GM23338 (cell line): ENCODE measurements at regions not wholly inside any gene's neighbourhood (a gene's known extent, or its start where the extent isn't known, plus 50 kb on each side); places are given as distances from the start of the nearest gene placed in this dataset.

Experiments
- ATAC-seq: fragments of 200-7000 bp; cut with Tn5 transposase; 3 replicates; pipeline ENCODE4 v1.9.1; 2020
- DNase-seq: peaks from one replicate; pipeline ENCODE4 v3.0.0-alpha.2; 2015; ENCODE audit warnings: low spot score
- H2AFZ ChIP-seq: fragments of 200-600 bp; sonication (generic); 2 replicates; pipeline ENCODE4 v1.8.0; 2016; ENCODE audit warnings: antibody characterized with exemption, mild to moderate bottlenecking, moderate library complexity
- H3F3A ChIP-seq: fragments of 200-600 bp; sonication (generic); replicated peaks from 2 replicates; pipeline ENCODE4 v1.8.0; 2017; ENCODE audit warnings: antibody characterized with exemption, mixed run types, low read depth
- H3K27ac ChIP-seq: fragments of 200-600 bp; sonication (generic); 2 replicates; pipeline ENCODE4 v1.6.1; 2016; ENCODE audit warnings: low read depth
- H3K27me3 ChIP-seq: fragments of 200-600 bp; sonication (generic); 2 replicates; pipeline ENCODE4 v1.8.0; 2016; ENCODE audit warnings: mild to moderate bottlenecking, mixed run types, moderate library complexity; ENCODE audit not compliant: insufficient read depth
- H3K36me3 ChIP-seq: fragments of 200-600 bp; sonication (generic); 2 replicates; pipeline ENCODE4 v1.8.0; 2016; ENCODE audit warnings: mild to moderate bottlenecking; ENCODE audit not compliant: insufficient read depth
- H3K4me1 ChIP-seq: fragments of 200-600 bp; sonication (generic); 2 replicates; pipeline ENCODE4 v1.8.0; 2016; ENCODE audit warnings: mild to moderate bottlenecking, moderate library complexity; ENCODE audit not compliant: insufficient read depth
- H3K4me2 ChIP-seq: fragments of 200-600 bp; sonication (generic); 2 replicates; pipeline ENCODE4 v1.7.1; 2017; ENCODE audit warnings: mixed run types
- H3K4me3 ChIP-seq: fragments of 200-600 bp; sonication (generic); 2 replicates; pipeline ENCODE4 v1.6.1; 2016; ENCODE audit warnings: mixed run types
- H3K79me2 ChIP-seq: fragments of 200-600 bp; sonication (generic); replicated peaks from 2 replicates; pipeline ENCODE4 v1.8.0; 2017; ENCODE audit warnings: mild to moderate bottlenecking; ENCODE audit not compliant: insufficient read depth
- H3K9me2 ChIP-seq: fragments of 200-600 bp; sonication (generic); 2 replicates; pipeline ENCODE4 v1.8.0; 2017; ENCODE audit not compliant: insufficient read depth
- H4K20me1 ChIP-seq: fragments of 200-600 bp; sonication (generic); replicated peaks from 2 replicates; pipeline ENCODE4 v1.8.0; 2017; ENCODE audit warnings: mild to moderate bottlenecking; ENCODE audit not compliant: insufficient read depth
- H3K27ac Mint-ChIP-seq: 2 replicates; pipeline ENCODE4 v1.8.0; 2020; ENCODE audit warnings: inconsistent platforms, mild to moderate bottlenecking, moderate library complexity, mixed read lengths
- H3K27me3 Mint-ChIP-seq: 3 replicates; pipeline ENCODE4 v1.8.0; 2022; ENCODE audit warnings: low read depth, mild to moderate bottlenecking, moderate library complexity, mixed read lengths, inconsistent platforms; ENCODE audit not compliant: insufficient read depth, poor library complexity
- H3K36me3 Mint-ChIP-seq: 3 replicates; pipeline ENCODE4 v1.8.0; 2021; ENCODE audit warnings: low read depth, mild to moderate bottlenecking, inconsistent platforms, moderate library complexity, mixed read lengths
- H3K4me1 Mint-ChIP-seq: 3 replicates; pipeline ENCODE4 v1.8.0; 2020; ENCODE audit warnings: mild to moderate bottlenecking, inconsistent platforms, mixed read lengths
- H3K4me3 Mint-ChIP-seq: 3 replicates; pipeline ENCODE4 v1.8.0; 2021; ENCODE audit warnings: moderate library complexity, mild to moderate bottlenecking, inconsistent platforms, mixed read lengths
- H3K9me3 Mint-ChIP-seq: 3 replicates; pipeline ENCODE4 v1.8.0; 2020; ENCODE audit warnings: moderate library complexity, mild to moderate bottlenecking, inconsistent platforms, mixed read lengths
- CREB1 ChIP-seq: fragments of 250-450 bp; sonication (Bioruptor Pico); IDR thresholded peaks from 2 replicates; pipeline ENCODE4 v1.5.0; 2020; ENCODE audit warnings: low read depth, mild to moderate bottlenecking, moderate library complexity
- EZH2 ChIP-seq: fragments of 200-600 bp; sonication (generic); IDR thresholded peaks from one replicate; pipeline ENCODE4 v1.8.0; 2017; ENCODE audit warnings: antibody characterized with exemption, mild to moderate bottlenecking, low read depth; ENCODE audit not compliant: unreplicated experiment
- EZH2phosphoT487 ChIP-seq: fragments of 200-600 bp; sonication (generic); IDR thresholded peaks from one replicate; pipeline ENCODE4 v1.8.1; 2018; ENCODE audit warnings: antibody characterized with exemption; ENCODE audit not compliant: unreplicated experiment
- JUNB ChIP-seq: IDR thresholded peaks from one replicate; pipeline ENCODE4 v1.6.1; 2016; ENCODE audit warnings: antibody characterized with exemption; ENCODE audit not compliant: unreplicated experiment
- NANOG ChIP-seq: IDR thresholded peaks from 2 replicates; pipeline ENCODE4 v1.6.1; 2016; ENCODE audit warnings: antibody characterized with exemption, borderline replicate concordance
- POLR2AphosphoS5 ChIP-seq: IDR thresholded peaks from 2 replicates; pipeline ENCODE4 v1.6.1; 2016; ENCODE audit warnings: antibody characterized with exemption, low read depth
- STAT1 ChIP-seq: IDR thresholded peaks from one replicate; pipeline ENCODE4 v1.6.1; 2016; ENCODE audit warnings: antibody characterized with exemption; ENCODE audit not compliant: unreplicated experiment
- ZNF114 ChIP-seq: fragments of 250-450 bp; sonication (Bioruptor Pico); IDR thresholded peaks from 2 replicates; pipeline ENCODE4 v1.5.0; 2020; ENCODE audit warnings: mild to moderate bottlenecking, moderate library complexity
- ZNF331 ChIP-seq: fragments of 250-450 bp; sonication (Bioruptor Pico); IDR thresholded peaks from 2 replicates; pipeline ENCODE4 v1.5.0; 2020; ENCODE audit warnings: low read depth, mild to moderate bottlenecking, moderate library complexity
- TF ChIP-seq, protein P1 (sequence below): IDR thresholded peaks from 2 replicates; pipeline ENCODE4 v1.6.1; 2016; ENCODE audit warnings: antibody characterized with exemption
- TF ChIP-seq, protein P2 (sequence below): IDR thresholded peaks from one replicate; pipeline ENCODE4 v1.6.1; 2018; ENCODE audit warnings: antibody characterized with exemption; ENCODE audit not compliant: unreplicated experiment
- TF ChIP-seq, protein P3 (sequence below): fragments of 250-450 bp; sonication (Bioruptor Pico); IDR thresholded peaks from 2 replicates; pipeline ENCODE4 v1.5.0; 2020; ENCODE audit warnings: mild to moderate bottlenecking, moderate library complexity
- TF ChIP-seq, protein P4 (sequence below), 2 experiments: fragments of 200-600 bp in 1 of 2; sonication (generic) in 1 of 2; conservative IDR thresholded peaks; 2 replicates each; pipeline versions ENCODE4 v1.5.1 to v1.6.1; 2016 to 2017; ENCODE audit warnings: antibody characterized with exemption in 2 of 2, low read depth in 2 of 2, mild to moderate bottlenecking in 2 of 2, moderate library complexity in 1 of 2

DNA sequence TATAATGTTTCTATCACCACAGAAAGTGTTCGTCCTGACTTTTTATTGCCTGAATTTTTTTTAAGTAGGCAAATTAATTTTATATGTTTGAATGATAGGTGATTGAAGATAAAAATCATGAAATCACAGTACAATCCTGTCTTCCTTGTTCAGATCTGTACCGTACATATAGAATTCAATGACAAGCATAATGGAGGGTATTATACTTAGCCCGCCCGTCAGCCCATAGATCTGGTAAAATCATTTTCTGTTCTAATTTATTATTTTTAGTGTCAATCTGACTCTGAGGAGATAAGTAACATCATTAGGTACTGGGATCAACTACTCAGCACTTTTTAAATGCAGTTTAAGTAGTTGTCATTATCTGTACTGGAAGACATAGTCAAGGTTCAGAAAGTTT is 269.9 kb downstream of the NR2F2 start:
- Histone ChIP-seq H3K27ac (no peak overlapping the region), H3K4me1 (no peaks in the 10 kb centered on the region), H3K4me3 (no peak overlapping the region), H3K4me2 (no peak overlapping the region), H2AFZ (no peak overlapping the region), H3K27me3 (no peaks in the 10 kb centered on the region), H3K79me2 (no peaks in the 10 kb centered on the region), H3K9me2 (no peaks in the 10 kb centered on the region), H3K36me3 (no peaks in the 10 kb centered on the region), H3F3A (no peaks in the 10 kb centered on the region), H4K20me1 (no peaks in the 10 kb centered on the region)
- TF ChIP-seq JUNB (no peak), STAT1 (no peak), ZNF331 (CRISPR knock-in tag) (no peak), POLR2AphosphoS5 (no peak), ZNF114 (CRISPR knock-in tag) (no peak), CREB1 (CRISPR knock-in tag) (no peak), EZH2phosphoT487 (no peak), NANOG (no peak), EZH2 (no peak)
- TF ChIP-seq, protein P1, sequence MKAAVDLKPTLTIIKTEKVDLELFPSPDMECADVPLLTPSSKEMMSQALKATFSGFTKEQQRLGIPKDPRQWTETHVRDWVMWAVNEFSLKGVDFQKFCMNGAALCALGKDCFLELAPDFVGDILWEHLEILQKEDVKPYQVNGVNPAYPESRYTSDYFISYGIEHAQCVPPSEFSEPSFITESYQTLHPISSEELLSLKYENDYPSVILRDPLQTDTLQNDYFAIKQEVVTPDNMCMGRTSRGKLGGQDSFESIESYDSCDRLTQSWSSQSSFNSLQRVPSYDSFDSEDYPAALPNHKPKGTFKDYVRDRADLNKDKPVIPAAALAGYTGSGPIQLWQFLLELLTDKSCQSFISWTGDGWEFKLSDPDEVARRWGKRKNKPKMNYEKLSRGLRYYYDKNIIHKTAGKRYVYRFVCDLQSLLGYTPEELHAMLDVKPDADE: no peak
- TF ChIP-seq, protein P2, sequence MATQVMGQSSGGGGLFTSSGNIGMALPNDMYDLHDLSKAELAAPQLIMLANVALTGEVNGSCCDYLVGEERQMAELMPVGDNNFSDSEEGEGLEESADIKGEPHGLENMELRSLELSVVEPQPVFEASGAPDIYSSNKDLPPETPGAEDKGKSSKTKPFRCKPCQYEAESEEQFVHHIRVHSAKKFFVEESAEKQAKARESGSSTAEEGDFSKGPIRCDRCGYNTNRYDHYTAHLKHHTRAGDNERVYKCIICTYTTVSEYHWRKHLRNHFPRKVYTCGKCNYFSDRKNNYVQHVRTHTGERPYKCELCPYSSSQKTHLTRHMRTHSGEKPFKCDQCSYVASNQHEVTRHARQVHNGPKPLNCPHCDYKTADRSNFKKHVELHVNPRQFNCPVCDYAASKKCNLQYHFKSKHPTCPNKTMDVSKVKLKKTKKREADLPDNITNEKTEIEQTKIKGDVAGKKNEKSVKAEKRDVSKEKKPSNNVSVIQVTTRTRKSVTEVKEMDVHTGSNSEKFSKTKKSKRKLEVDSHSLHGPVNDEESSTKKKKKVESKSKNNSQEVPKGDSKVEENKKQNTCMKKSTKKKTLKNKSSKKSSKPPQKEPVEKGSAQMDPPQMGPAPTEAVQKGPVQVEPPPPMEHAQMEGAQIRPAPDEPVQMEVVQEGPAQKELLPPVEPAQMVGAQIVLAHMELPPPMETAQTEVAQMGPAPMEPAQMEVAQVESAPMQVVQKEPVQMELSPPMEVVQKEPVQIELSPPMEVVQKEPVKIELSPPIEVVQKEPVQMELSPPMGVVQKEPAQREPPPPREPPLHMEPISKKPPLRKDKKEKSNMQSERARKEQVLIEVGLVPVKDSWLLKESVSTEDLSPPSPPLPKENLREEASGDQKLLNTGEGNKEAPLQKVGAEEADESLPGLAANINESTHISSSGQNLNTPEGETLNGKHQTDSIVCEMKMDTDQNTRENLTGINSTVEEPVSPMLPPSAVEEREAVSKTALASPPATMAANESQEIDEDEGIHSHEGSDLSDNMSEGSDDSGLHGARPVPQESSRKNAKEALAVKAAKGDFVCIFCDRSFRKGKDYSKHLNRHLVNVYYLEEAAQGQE: no peak
- TF ChIP-seq, protein P3, sequence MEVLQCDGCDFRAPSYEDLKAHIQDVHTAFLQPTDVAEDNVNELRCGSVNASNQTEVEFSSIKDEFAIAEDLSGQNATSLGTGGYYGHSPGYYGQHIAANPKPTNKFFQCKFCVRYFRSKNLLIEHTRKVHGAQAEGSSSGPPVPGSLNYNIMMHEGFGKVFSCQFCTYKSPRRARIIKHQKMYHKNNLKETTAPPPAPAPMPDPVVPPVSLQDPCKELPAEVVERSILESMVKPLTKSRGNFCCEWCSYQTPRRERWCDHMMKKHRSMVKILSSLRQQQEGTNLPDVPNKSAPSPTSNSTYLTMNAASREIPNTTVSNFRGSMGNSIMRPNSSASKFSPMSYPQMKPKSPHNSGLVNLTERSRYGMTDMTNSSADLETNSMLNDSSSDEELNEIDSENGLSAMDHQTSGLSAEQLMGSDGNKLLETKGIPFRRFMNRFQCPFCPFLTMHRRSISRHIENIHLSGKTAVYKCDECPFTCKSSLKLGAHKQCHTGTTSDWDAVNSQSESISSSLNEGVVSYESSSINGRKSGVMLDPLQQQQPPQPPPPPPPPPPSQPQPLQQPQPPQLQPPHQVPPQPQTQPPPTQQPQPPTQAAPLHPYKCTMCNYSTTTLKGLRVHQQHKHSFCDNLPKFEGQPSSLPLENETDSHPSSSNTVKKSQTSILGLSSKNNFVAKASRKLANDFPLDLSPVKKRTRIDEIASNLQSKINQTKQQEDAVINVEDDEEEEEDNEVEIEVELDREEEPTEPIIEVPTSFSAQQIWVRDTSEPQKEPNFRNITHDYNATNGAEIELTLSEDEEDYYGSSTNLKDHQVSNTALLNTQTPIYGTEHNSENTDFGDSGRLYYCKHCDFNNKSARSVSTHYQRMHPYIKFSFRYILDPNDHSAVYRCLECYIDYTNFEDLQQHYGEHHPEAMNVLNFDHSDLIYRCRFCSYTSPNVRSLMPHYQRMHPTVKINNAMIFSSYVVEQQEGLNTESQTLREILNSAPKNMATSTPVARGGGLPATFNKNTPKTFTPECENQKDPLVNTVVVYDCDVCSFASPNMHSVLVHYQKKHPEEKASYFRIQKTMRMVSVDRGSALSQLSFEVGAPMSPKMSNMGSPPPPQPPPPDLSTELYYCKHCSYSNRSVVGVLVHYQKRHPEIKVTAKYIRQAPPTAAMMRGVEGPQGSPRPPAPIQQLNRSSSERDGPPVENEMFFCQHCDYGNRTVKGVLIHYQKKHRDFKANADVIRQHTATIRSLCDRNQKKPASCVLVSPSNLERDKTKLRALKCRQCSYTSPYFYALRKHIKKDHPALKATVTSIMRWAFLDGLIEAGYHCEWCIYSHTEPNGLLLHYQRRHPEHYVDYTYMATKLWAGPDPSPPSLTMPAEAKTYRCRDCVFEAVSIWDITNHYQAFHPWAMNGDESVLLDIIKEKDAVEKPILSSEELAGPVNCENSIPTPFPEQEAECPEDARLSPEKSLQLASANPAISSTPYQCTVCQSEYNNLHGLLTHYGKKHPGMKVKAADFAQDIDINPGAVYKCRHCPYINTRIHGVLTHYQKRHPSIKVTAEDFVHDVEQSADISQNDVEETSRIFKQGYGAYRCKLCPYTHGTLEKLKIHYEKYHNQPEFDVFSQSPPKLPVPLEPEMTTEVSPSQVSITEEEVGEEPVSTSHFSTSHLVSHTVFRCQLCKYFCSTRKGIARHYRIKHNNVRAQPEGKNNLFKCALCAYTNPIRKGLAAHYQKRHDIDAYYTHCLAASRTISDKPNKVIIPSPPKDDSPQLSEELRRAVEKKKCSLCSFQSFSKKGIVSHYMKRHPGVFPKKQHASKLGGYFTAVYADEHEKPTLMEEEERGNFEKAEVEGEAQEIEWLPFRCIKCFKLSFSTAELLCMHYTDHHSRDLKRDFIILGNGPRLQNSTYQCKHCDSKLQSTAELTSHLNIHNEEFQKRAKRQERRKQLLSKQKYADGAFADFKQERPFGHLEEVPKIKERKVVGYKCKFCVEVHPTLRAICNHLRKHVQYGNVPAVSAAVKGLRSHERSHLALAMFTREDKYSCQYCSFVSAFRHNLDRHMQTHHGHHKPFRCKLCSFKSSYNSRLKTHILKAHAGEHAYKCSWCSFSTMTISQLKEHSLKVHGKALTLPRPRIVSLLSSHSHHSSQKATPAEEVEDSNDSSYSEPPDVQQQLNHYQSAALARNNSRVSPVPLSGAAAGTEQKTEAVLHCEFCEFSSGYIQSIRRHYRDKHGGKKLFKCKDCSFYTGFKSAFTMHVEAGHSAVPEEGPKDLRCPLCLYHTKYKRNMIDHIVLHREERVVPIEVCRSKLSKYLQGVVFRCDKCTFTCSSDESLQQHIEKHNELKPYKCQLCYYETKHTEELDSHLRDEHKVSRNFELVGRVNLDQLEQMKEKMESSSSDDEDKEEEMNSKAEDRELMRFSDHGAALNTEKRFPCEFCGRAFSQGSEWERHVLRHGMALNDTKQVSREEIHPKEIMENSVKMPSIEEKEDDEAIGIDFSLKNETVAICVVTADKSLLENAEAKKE (CRISPR knock-in tag): no peak
- TF ChIP-seq, protein P4, sequence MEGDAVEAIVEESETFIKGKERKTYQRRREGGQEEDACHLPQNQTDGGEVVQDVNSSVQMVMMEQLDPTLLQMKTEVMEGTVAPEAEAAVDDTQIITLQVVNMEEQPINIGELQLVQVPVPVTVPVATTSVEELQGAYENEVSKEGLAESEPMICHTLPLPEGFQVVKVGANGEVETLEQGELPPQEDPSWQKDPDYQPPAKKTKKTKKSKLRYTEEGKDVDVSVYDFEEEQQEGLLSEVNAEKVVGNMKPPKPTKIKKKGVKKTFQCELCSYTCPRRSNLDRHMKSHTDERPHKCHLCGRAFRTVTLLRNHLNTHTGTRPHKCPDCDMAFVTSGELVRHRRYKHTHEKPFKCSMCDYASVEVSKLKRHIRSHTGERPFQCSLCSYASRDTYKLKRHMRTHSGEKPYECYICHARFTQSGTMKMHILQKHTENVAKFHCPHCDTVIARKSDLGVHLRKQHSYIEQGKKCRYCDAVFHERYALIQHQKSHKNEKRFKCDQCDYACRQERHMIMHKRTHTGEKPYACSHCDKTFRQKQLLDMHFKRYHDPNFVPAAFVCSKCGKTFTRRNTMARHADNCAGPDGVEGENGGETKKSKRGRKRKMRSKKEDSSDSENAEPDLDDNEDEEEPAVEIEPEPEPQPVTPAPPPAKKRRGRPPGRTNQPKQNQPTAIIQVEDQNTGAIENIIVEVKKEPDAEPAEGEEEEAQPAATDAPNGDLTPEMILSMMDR (conservative IDR thresholded peaks at IDR 0.05; ENCODE audit: low read depth in 2 of 2): no peak
- ATAC-seq (no peak), DNase-seq (no peak)
- no peaks in the 10 kb centered on the region for H3K36me3 Mint-ChIP-seq
- no peaks in the 10 kb centered on the region for H3K27me3 Mint-ChIP-seq
- peaks cover 3% of the 10 kb centered on the region; the same call in 1 of the 3 replicates for H3K4me1 Mint-ChIP-seq
- H3K4me3 Mint-ChIP-seq: no peak overlapping the region
- H3K9me3 Mint-ChIP-seq: no peaks in the 10 kb centered on the region
- H3K27ac Mint-ChIP-seq: no peak overlapping the region
